Sigmoid colon (tissue), 6 donors: ENCODE measurements at regions not wholly inside any gene's neighbourhood (a gene's known extent, or its start where the extent isn't known, plus 50 kb on each side); places are given as distances from the start of the nearest gene placed in this dataset.

Experiments used
- DNase-seq: peaks from one replicate; pipeline ENCODE4 v3.0.0-alpha.2; 2019
- H3K27ac ChIP-seq, 4 donors: fragments of 200-600 bp; sonication (generic); one replicate each; pipeline ENCODE4 v1.5.1; 2016 to 2019; ENCODE audit warnings: mild to moderate bottlenecking in 1 of 4
- H3K27me3 ChIP-seq, 3 donors: fragments of 200-600 bp; sonication (generic); one replicate each; pipeline ENCODE4 v1.5.1; 2019; ENCODE audit warnings: mild to moderate bottlenecking in 1 of 3
- H3K36me3 ChIP-seq, 4 donors: fragments of 200-600 bp; sonication (generic); one replicate each; pipeline ENCODE4 v1.5.1; 2016 to 2019
- H3K4me1 ChIP-seq, 4 donors: fragments of 200-600 bp; sonication (generic); one replicate each; pipeline ENCODE4 v1.5.1; 2017 to 2019
- H3K4me3 ChIP-seq, 4 donors: fragments of 200-600 bp; sonication (generic); one replicate each; pipeline ENCODE4 v1.5.1; 2017 to 2019; ENCODE audit warnings: mild to moderate bottlenecking in 2 of 4, moderate library complexity in 1 of 4
- H3K9me3 ChIP-seq, 4 donors: fragments of 200-600 bp in 3 of 4; sonication (generic) in 3 of 4; one replicate each; pipeline versions ENCODE4 v1.5.1 to v1.6.1; 2013 to 2019
- CTCF ChIP-seq, 4 experiments: fragments of 450-650 bp in 3 of 4; fragments of 200-600 bp in 1 of 4; IDR thresholded peaks; one replicate each; pipeline ENCODE4 v1.5.1; 2016 to 2019; ENCODE audit warnings: antibody characterized with exemption in 4 of 4, mild to moderate bottlenecking in 3 of 4, moderate library complexity in 2 of 4
- EP300 ChIP-seq, 4 donors: sonication (generic); formaldehyde crosslinking; IDR thresholded peaks; one replicate each; pipeline ENCODE4 v1.6.1; 2017; ENCODE audit warnings: antibody characterized with exemption in 4 of 4
- POLR2A ChIP-seq, 2 donors: fragments of 450-650 bp; IDR thresholded peaks; one replicate each; pipeline ENCODE4 v1.6.1; 2016; ENCODE audit warnings: antibody characterized with exemption in 2 of 2, mild to moderate bottlenecking in 2 of 2, moderate library complexity in 2 of 2
- POLR2AphosphoS5 ChIP-seq, 4 donors: sonication (generic); formaldehyde crosslinking; IDR thresholded peaks; one replicate each; pipeline ENCODE4 v1.6.1; 2017; ENCODE audit warnings: antibody characterized with exemption in 4 of 4
- WGBS, 2 donors: extraction: QIAGEN DNeasy Blood & Tissue Kit; methylation state at CpG; one replicate each; pipeline ENCODE4 v1.1.7; 2013; 5-methylcytosine and 5-hydroxymethylcytosine counted together
- intact Hi-C: fragments of 100-400 bp; cut with DNase I; formaldehyde crosslinking; loops from one replicate; pipeline ENCODE4 v1.15.1; 2023
- donor health status: healthy with polysubstance abuse.
- donor health status: healthy.

DNA sequence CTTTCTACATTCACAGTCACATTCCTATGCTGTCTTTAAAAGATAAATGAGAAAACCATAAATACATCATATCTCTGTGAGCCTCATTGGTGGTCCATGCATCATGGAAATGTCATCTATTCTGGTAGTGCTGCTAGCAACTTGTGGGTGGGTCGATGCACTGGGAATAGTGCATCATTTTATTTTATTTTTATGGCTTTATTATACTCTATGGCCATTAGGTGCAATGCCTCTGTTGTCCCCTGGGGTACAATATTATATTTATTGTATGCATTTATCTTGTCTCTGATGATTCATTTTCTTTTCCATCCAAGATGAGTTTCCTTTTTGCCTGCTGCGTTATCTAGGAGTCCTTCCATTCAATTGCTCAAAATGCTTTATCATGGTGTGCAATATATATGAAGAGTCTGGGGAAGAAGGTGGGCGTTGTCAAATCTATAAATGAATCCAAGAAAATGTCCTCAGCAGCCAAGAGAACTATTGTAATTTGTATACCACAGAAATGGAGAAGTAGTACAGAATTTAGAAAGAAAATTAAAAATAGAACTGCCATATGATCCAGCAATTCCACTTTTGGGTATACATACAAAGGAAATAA, 324.0 kb downstream of the KCNJ2 start:
- H3K9me3 ChIP-seq: no peaks in the 10 kb centered on the region
- H3K36me3 ChIP-seq: no peaks in the 10 kb centered on the region
- 63 to 65% methylated on average over 3 of the region's 3 CpGs for WGBS, 2 donors
- no peak for DNase-seq
- TF ChIP-seq POLR2A (IDR thresholded peaks at IDR 0.05) (no peak), POLR2AphosphoS5 (IDR thresholded peaks at IDR 0.05) (no peak), EP300 (IDR thresholded peaks at IDR 0.05) (no peak), CTCF (IDR thresholded peaks at IDR 0.05) (no peak)
- H3K27ac ChIP-seq: no peak overlapping the region
- H3K27me3 ChIP-seq: no peaks in the 10 kb centered on the region
- no peaks in the 10 kb centered on the region for H3K4me1 ChIP-seq
- intact Hi-C loops: no loop called here
- H3K4me3 ChIP-seq: no peak overlapping the region

GRCh38 chr17:70498631-70499030, 329.3 kb downstream of the KCNJ2 start:
- Histone ChIP-seq H3K4me3 (no peak overlapping the region), H3K4me1 (no peaks in the 10 kb centered on the region), H3K9me3 (no peaks in the 10 kb centered on the region), H3K27ac (no peak overlapping the region), H3K27me3 (no peaks in the 10 kb centered on the region), H3K36me3 (no peaks in the 10 kb centered on the region)
- no peak for TF ChIP-seq EP300 (IDR thresholded peaks at IDR 0.05)
- no peak for TF ChIP-seq CTCF (IDR thresholded peaks at IDR 0.05)
- TF ChIP-seq POLR2AphosphoS5 (IDR thresholded peaks at IDR 0.05): no peak
- 81 to 85% methylated on average over 2 of the region's 2 CpGs for whole genome bisulfite sequencing, 2 donors
- no peak for DNase-seq
- intact Hi-C loops: no loop called here

GRCh38 chr17:70499067-70499786, 329.9 kb downstream of the KCNJ2 start:
- no peak overlapping the region for H3K27ac ChIP-seq
- DNase-seq: no peak
- 33 to 58% methylated on average over 2 of the region's 2 CpGs for WGBS, 2 donors
- no peaks in the 10 kb centered on the region for H3K4me1 ChIP-seq
- no peaks in the 10 kb centered on the region for H3K9me3 ChIP-seq
- TF ChIP-seq CTCF (IDR thresholded peaks at IDR 0.05) (no peak), POLR2AphosphoS5 (IDR thresholded peaks at IDR 0.05) (no peak), POLR2A (IDR thresholded peaks at IDR 0.05) (no peak), EP300 (IDR thresholded peaks at IDR 0.05) (no peak)
- no peaks in the 10 kb centered on the region for H3K36me3 ChIP-seq
- intact Hi-C loops: no loop called here
- no peaks in the 10 kb centered on the region for H3K27me3 ChIP-seq
- H3K4me3 ChIP-seq: no peak overlapping the region

GRCh38 chr17:70503449-70503848, 334.1 kb downstream of the KCNJ2 start:
- WGBS, 2 donors: 74 to 83% methylated on average over 3 of the region's 3 CpGs
- no peaks in the 10 kb centered on the region for H3K9me3 ChIP-seq
- no peaks in the 10 kb centered on the region for H3K36me3 ChIP-seq
- TF ChIP-seq CTCF (IDR thresholded peaks at IDR 0.05) (no peak), POLR2AphosphoS5 (IDR thresholded peaks at IDR 0.05) (no peak)
- H3K27me3 ChIP-seq: no peaks in the 10 kb centered on the region
- H3K27ac ChIP-seq: no peak overlapping the region
- H3K4me3 ChIP-seq: no peak overlapping the region
- H3K4me1 ChIP-seq: no peaks in the 10 kb centered on the region
- intact Hi-C loops: no loop called here
- no peak for DNase-seq

- Histone ChIP-seq H3K4me1 (no peaks in the 10 kb centered on the region), H3K27me3 (no peaks in the 10 kb centered on the region), H3K4me3 (no peak overlapping the region), H3K36me3 (no peaks in the 10 kb centered on the region), H3K27ac (no peak overlapping the region), H3K9me3 (no peaks in the 10 kb centered on the region)
- no peak for DNase-seq
- WGBS, 2 donors: 84 to 91% methylated on average over 2 of the region's 2 CpGs
- intact Hi-C loops: no loop called here
- TF ChIP-seq POLR2AphosphoS5 (IDR thresholded peaks at IDR 0.05): no peak
- no peak for TF ChIP-seq EP300 (IDR thresholded peaks at IDR 0.05)
- no peak for TF ChIP-seq CTCF (IDR thresholded peaks at IDR 0.05)
- TF ChIP-seq POLR2A (IDR thresholded peaks at IDR 0.05): no peak
Observed at GRCh38 chr17:70510288-70510687, 341.0 kb downstream of the KCNJ2 start.
